GM13977 (cell line): ENCODE measurements at regions not wholly inside any gene's neighbourhood (a gene's known extent, or its start where the extent isn't known, plus 50 kb on each side); places are given as distances from the start of the nearest gene placed in this dataset.

Experiments used
- DNase-seq: peaks from one replicate; pipeline ENCODE4 v3.0.0; 2012; ENCODE audit warnings: low spot score
- in situ Hi-C: fragments of 300-500 bp; cut with MboI; formaldehyde crosslinking; loops from one replicate; pipeline ENCODE4 v1.12.0; 2022; ENCODE audit warnings: low sequenced_read_pairs, low pct_unique_long_range_greater_than_20kb, mixed read lengths, inconsistent platforms; ENCODE audit not compliant: unreplicated experiment
- TF ChIP-seq, protein P1 (sequence below): IDR thresholded peaks from 2 replicates; pipeline ENCODE4 v1.5.1; 2012; ENCODE audit warnings: mild to moderate bottlenecking, control low read depth; ENCODE audit not compliant: insufficient read depth; ENCODE audit errors: extremely low read depth, missing control alignments

DNA sequence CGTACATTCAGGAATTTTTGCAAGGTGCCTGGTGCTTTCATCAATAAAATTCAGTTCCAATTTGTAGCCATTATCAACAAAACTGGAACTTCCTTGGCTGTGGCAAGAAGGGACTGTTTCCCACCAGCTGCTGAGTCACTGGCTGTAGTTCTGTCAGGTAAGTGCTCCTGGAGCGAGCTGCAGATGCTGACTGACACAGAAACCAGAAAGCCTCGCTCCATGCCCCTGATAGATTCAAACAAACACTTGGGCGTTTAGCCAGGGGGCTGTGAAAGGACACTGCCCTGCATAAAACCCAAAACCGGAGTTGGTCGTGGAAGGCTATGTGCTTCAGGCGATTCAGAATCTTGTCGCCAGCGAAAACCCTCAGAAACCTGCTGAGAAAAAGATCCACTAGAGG, 188.4 kb upstream of the FAM9B start:
- DNase-seq: no peak
- TF ChIP-seq, protein P1, sequence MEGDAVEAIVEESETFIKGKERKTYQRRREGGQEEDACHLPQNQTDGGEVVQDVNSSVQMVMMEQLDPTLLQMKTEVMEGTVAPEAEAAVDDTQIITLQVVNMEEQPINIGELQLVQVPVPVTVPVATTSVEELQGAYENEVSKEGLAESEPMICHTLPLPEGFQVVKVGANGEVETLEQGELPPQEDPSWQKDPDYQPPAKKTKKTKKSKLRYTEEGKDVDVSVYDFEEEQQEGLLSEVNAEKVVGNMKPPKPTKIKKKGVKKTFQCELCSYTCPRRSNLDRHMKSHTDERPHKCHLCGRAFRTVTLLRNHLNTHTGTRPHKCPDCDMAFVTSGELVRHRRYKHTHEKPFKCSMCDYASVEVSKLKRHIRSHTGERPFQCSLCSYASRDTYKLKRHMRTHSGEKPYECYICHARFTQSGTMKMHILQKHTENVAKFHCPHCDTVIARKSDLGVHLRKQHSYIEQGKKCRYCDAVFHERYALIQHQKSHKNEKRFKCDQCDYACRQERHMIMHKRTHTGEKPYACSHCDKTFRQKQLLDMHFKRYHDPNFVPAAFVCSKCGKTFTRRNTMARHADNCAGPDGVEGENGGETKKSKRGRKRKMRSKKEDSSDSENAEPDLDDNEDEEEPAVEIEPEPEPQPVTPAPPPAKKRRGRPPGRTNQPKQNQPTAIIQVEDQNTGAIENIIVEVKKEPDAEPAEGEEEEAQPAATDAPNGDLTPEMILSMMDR: no peak
- in situ Hi-C loops: no loop called here

GRCh38 chrX:9227276-9227675, 193.3 kb upstream of the FAM9B start:
- TF ChIP-seq, protein P1: no peak
- in situ Hi-C loops: no loop called here
- DNase-seq: no peak

- DNase-seq: no peak
- TF ChIP-seq, protein P1: no peak
- in situ Hi-C loops: no loop called here
Measured at GRCh38 chrX:9231491-9231890, 197.6 kb upstream of the FAM9B start.

GRCh38 chrX:9233141-9233540, 199.2 kb upstream of the FAM9B start:
- no peak for DNase-seq
- in situ Hi-C loops: no loop called here
- TF ChIP-seq, protein P1: no peak

- DNase-seq: no peak
- TF ChIP-seq, protein P1: no peak
- in situ Hi-C loops: no loop called here
Measured at GRCh38 chrX:9234315-9234714, 200.4 kb upstream of the FAM9B start.

GRCh38 chrX:9235722-9236121, 201.8 kb upstream of the FAM9B start:
- no peak for DNase-seq
- TF ChIP-seq, protein P1: no peak
- in situ Hi-C loops: no loop called here

- in situ Hi-C loops: no loop called here
- TF ChIP-seq, protein P1: no peak
- no peak for DNase-seq
Measured at GRCh38 chrX:9240956-9241355, 207.0 kb upstream of the FAM9B start.
